Heart left ventricle (tissue), 13 donors: ENCODE measurements at regions not wholly inside any gene's neighbourhood (a gene's known extent, or its start where the extent isn't known, plus 50 kb on each side); places are given as distances from the start of the nearest gene placed in this dataset.

Experiments used
- CTCF ChIP-seq, 12 donors: fragments of 200-600 bp; sonication (generic) in 4 of 12; IDR thresholded peaks; one replicate each; pipeline versions ENCODE4 v1.5.0 to v1.8.0; 2018 to 2022; ENCODE audit warnings: antibody characterized with exemption in 12 of 12, mild to moderate bottlenecking in 5 of 12
- POLR2A ChIP-seq, 2 donors: fragments of 450-650 bp; IDR thresholded peaks; one replicate each; pipeline ENCODE4 v1.6.1; 2017; ENCODE audit warnings: antibody characterized with exemption in 2 of 2, mild to moderate bottlenecking in 2 of 2, moderate library complexity in 2 of 2
- donor health status: ischemic (EF 13 %, LVEDD 7.1; RV severe dilation, severe dysfunction).
- donor health status: DM: no; HTN: yes; CAD: no.
- donor health status: DM: no; HTN: no; CAD: no.
- donor health status: ischemic (EF 25% LVEDD 6.9; RV normal size, moderate dysfunction).
- donor health status: ischemic (EF 25% LVEDD 5.7; RV mildly dilated, moderate dysfunction).
- donor health status: ischemic (EF 35%, LVEDD 5.7; RV mildly dilated, moderate dysfunction).
- donor health status: nonischemic (EF 11% LVEDD 7.7; RV severe dilation, severe dysfunction).
- donor health status: DM: yes; HTN: yes; CAD: no.
- donor health status: PGD.
- donor health status: ischemic (EF 29% LVEDD 5.4; RV normal size, mild dysfunction).
- donor health status: nonischemic (EF 23%, LVEDD 6.1; RV moderate dilation, normal function).

GRCh38 chr6:15748341-15748740 is 85.5 kb upstream of the DTNBP1 start:
- TF ChIP-seq CTCF (IDR thresholded peaks at IDR 0.05) (no peak), POLR2A (IDR thresholded peaks at IDR 0.05) (no peak)
